Muscle layer of duodenum (tissue), 2 donors: ENCODE measurements at regions not wholly inside any gene's neighbourhood (a gene's known extent, or its start where the extent isn't known, plus 50 kb on each side); places are given as distances from the start of the nearest gene placed in this dataset.

ENCODE experiments used
- H3K27ac ChIP-seq: one replicate; pipeline ENCODE4 v1.7.0; 2013; ENCODE audit warnings: mild to moderate bottlenecking, low read length
- H3K27me3 ChIP-seq: one replicate; pipeline ENCODE4 v1.7.0; 2013; ENCODE audit warnings: low read depth, mild to moderate bottlenecking, control low read depth, low read length
- H3K36me3 ChIP-seq, 2 donors: one replicate each; pipeline ENCODE4 v1.7.0; 2013; ENCODE audit warnings: low read length in 2 of 2, control low read depth in 1 of 2, mild to moderate bottlenecking in 1 of 2; ENCODE audit not compliant: insufficient read depth in 2 of 2, control insufficient read depth in 1 of 2
- H3K4me1 ChIP-seq, 2 donors: one replicate each; pipeline ENCODE4 v1.7.0; 2013; ENCODE audit warnings: low read length in 2 of 2, mild to moderate bottlenecking in 2 of 2, control low read depth in 1 of 2, moderate library complexity in 1 of 2; ENCODE audit not compliant: insufficient read depth in 2 of 2, control insufficient read depth in 1 of 2
- H3K4me3 ChIP-seq, 2 donors: one replicate each; pipeline ENCODE4 v1.7.0; 2013; ENCODE audit warnings: low read length in 2 of 2, low read depth in 1 of 2, mild to moderate bottlenecking in 1 of 2
- H3K9me3 ChIP-seq, 2 donors: one replicate each; pipeline ENCODE4 v1.7.0; 2013; ENCODE audit warnings: low read length in 2 of 2, control low read depth in 1 of 2, mild to moderate bottlenecking in 1 of 2; ENCODE audit not compliant: control insufficient read depth in 1 of 2
- donor health status: healthy.

GRCh38 chr2:220036431-220036830 is 409.0 kb downstream of the SLC4A3 start:
- no peak overlapping the region for H3K4me3 ChIP-seq
- H3K27me3 ChIP-seq: no peaks in the 10 kb centered on the region

DNA sequence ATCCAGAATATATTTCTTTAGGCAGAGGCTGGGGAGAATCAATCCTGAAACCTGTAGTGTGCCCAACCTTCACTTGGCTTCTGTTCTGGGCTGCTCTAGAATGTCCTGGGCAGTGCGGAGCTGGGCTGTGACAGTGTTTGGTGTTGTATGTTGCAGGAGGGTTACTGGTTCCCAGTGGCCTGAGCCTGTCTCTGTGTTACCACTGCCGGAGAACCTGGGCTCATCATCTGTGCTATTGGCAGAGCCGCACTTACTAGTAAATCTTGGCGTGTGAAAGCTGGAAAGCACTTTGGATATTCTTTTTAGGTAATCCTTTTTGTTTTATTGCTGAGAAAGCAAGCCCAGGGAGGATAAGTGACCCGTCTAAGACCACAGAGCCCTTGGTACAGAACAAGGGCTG is 412.9 kb downstream of the SLC4A3 start:
- no peak overlapping the region for H3K4me3 ChIP-seq
- H3K36me3 ChIP-seq: no peaks in the 10 kb centered on the region
- H3K27ac ChIP-seq: no peak overlapping the region
- H3K9me3 ChIP-seq: no peaks in the 10 kb centered on the region
- no peaks in the 10 kb centered on the region for H3K27me3 ChIP-seq
- H3K4me1 ChIP-seq: no peaks in the 10 kb centered on the region

More at GRCh38 chr2:220036431-220036830, 409.0 kb downstream of the SLC4A3 start:
- H3K4me1 ChIP-seq: no peaks in the 10 kb centered on the region
- H3K27ac ChIP-seq: no peak overlapping the region
- H3K36me3 ChIP-seq: no peaks in the 10 kb centered on the region
- H3K9me3 ChIP-seq: no peaks in the 10 kb centered on the region

DNA sequence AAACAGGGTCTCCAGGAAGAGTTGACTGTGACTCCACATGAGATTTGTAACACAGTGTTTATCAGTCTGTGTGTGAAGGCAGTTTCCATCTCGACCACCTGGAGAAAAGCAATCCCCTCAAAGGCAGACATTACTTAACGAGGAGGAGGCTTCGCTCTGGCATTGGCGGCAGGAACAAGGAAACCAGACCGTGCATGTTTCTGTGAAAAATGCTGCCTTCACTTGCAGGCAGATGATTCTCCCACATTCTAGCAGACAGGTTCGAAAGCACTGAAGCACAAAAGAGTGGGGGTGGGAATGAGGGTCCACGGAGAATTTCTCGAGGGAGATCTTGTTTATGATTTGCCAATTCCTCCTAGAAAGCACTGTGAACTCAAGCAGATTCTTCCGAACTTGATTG is 414.0 kb downstream of the SLC4A3 start:
- no peaks in the 10 kb centered on the region for H3K4me1 ChIP-seq
- no peak overlapping the region for H3K4me3 ChIP-seq
- no peaks in the 10 kb centered on the region for H3K27me3 ChIP-seq
- no peak overlapping the region for H3K27ac ChIP-seq
- H3K36me3 ChIP-seq: no peaks in the 10 kb centered on the region
- H3K9me3 ChIP-seq: no peaks in the 10 kb centered on the region

- Histone ChIP-seq H3K9me3 (no peaks in the 10 kb centered on the region), H3K27me3 (no peaks in the 10 kb centered on the region), H3K36me3 (no peaks in the 10 kb centered on the region), H3K4me3 (no peak overlapping the region), H3K4me1 (no peaks in the 10 kb centered on the region), H3K27ac (no peak overlapping the region)
These were observed 415.9 kb downstream of the SLC4A3 start for GRCh38 chr2:220043155-220043989.

- Histone ChIP-seq H3K27ac (no peak overlapping the region), H3K36me3 (no peaks in the 10 kb centered on the region), H3K9me3 (no peaks in the 10 kb centered on the region), H3K4me1 (no peaks in the 10 kb centered on the region), H3K27me3 (no peaks in the 10 kb centered on the region), H3K4me3 (no peak overlapping the region)
These were observed 416.5 kb downstream of the SLC4A3 start for GRCh38 chr2:220043990-220044335.

GRCh38 chr2:220044383-220044782 is 417.0 kb downstream of the SLC4A3 start:
- no peaks in the 10 kb centered on the region for H3K36me3 ChIP-seq
- H3K27me3 ChIP-seq: no peaks in the 10 kb centered on the region
- no peaks in the 10 kb centered on the region for H3K9me3 ChIP-seq
- H3K4me1 ChIP-seq: no peaks in the 10 kb centered on the region
- no peak overlapping the region for H3K4me3 ChIP-seq
- H3K27ac ChIP-seq: no peak overlapping the region

DNA sequence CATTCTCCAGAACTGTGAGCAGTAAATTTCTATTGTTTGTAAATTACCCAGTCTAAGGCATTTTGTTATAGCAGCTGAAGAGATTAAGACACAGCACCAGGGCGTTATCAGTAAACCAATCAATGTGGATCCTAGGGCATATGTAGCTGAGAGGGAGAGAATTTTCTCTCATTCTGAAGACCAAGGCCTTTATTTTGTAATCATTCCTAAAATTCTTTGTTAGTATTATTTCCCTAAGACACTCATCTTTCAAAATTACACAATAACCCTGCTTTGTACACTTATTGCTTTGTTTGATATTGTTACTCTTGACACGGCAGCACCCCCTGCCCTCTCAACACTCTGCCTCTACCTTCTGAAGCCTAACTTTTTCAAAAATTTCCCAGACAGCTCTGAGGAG is 419.1 kb downstream of the SLC4A3 start:
- H3K27ac ChIP-seq: no peak overlapping the region

GRCh38 chr2:220051716-220052115 is 424.3 kb downstream of the SLC4A3 start:
- no peak overlapping the region for H3K27ac ChIP-seq
- H3K4me1 ChIP-seq: no peaks in the 10 kb centered on the region
- H3K27me3 ChIP-seq: no peaks in the 10 kb centered on the region
- H3K36me3 ChIP-seq: no peaks in the 10 kb centered on the region
- H3K9me3 ChIP-seq: no peaks in the 10 kb centered on the region
- no peak overlapping the region for H3K4me3 ChIP-seq

More for the DNA sequence above, 419.1 kb downstream of the SLC4A3 start:
- Histone ChIP-seq H3K27me3 (no peaks in the 10 kb centered on the region), H3K4me1 (no peaks in the 10 kb centered on the region), H3K9me3 (no peaks in the 10 kb centered on the region), H3K4me3 (no peak overlapping the region), H3K36me3 (no peaks in the 10 kb centered on the region)

DNA sequence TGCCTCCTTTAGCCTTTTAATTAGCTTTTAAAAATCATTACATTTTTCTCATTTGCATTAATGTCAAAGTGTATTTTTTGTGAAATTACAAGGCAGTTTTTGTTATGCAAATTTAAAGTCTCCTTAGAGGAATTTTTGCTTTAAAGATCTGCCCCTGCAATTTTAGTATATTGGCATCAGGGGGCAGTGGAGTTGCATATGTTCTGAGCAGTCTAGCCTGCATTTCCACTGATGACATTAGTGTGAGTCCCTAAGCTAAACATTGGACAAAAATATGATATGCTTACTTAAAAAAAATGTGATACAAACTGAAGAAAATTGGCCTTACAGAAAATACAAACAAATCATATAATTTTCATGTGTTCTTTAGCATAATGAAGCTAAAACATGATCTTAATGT is 426.5 kb downstream of the SLC4A3 start:
- H3K36me3 ChIP-seq: no peaks in the 10 kb centered on the region
- no peak overlapping the region for H3K4me3 ChIP-seq
- H3K27me3 ChIP-seq: no peaks in the 10 kb centered on the region
- H3K27ac ChIP-seq: no peak overlapping the region
- H3K4me1 ChIP-seq: no peaks in the 10 kb centered on the region
- no peaks in the 10 kb centered on the region for H3K9me3 ChIP-seq

DNA sequence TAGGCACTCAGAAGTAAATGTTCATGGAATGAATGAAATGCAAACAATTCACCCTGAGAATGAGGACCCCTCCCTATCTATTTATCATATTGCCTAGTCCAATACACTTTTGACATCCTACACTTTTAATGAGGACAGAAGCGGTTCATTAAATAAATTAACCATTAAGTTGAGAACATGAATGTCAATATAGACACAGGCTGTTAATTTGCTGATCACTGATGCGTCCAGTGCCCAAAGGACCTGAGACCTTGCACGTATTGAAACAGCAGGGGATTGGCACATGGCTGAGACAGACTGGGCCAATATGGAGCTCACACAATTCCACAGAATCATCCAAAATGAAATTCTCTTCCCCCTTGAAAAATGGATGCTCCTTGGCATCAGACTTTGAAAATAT is 430.0 kb downstream of the SLC4A3 start:
- Histone ChIP-seq H3K4me1 (no peaks in the 10 kb centered on the region), H3K4me3 (no peak overlapping the region), H3K27me3 (no peaks in the 10 kb centered on the region), H3K9me3 (no peaks in the 10 kb centered on the region), H3K27ac (no peak overlapping the region), H3K36me3 (no peaks in the 10 kb centered on the region)

GRCh38 chr2:220057916-220058315 is 430.5 kb downstream of the SLC4A3 start:
- no peak overlapping the region for H3K27ac ChIP-seq
- H3K4me3 ChIP-seq: no peak overlapping the region
- H3K4me1 ChIP-seq: no peaks in the 10 kb centered on the region
- no peaks in the 10 kb centered on the region for H3K9me3 ChIP-seq
- no peaks in the 10 kb centered on the region for H3K36me3 ChIP-seq
- H3K27me3 ChIP-seq: no peaks in the 10 kb centered on the region
